HG03439 (cell line): ENCODE measurements at regions not wholly inside any gene's neighbourhood (a gene's known extent, or its start where the extent isn't known, plus 50 kb on each side); places are given as distances from the start of the nearest gene placed in this dataset.

Experiments
- ATAC-seq: cut with Tn5 transposase; IDR thresholded peaks from one replicate; pipeline ENCODE4 v1.9.1; 2021; ENCODE audit warnings: mild to moderate bottlenecking, moderate library complexity; ENCODE audit not compliant: unreplicated experiment

DNA sequence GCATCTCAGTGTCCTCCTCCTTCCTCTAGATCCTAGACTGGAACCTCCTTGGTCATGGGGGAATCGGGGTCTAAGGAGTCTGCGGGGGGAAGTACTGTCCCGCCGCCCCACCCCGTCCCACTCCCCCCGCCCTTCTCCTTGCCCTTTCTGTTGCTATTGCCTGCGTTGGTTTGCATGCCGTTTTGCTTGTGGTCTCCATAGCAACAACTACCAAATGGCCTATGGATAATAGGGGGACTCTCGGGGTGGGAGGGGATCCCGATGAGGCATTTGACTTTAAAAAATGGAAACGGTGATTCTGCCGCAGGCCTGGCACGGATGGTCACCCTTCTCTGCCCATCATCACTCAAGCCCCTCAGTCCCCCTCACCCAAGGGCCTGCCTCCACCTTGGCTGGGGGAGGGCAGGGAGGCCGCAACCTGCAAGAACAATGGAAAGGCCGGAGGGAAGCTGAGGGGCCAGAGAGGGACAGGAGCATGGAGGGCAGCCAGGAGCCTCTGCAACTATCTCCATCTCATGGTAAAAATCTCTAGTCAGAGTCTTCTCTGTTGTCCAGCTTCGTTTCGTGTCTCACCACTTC is 231.4 kb upstream of the TNRC6C start:
- ATAC-seq: no peak

DNA sequence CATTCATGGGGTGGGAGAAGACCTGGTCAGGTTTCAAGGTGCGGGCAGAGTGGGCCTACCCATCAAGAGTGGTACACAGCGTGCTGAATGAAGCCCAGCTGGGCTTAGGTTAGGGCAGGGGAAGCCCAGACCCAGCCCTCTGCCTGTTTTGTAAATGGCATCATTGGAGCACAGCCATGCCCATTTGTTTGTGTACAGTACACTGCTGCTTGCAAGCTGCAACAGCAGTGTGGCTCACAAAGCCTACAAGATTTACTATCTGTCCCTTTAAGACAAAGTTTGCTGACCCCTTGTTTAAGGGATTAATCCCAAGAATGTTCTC is 230.1 kb upstream of the TNRC6C start:
- no peak for ATAC-seq

DNA sequence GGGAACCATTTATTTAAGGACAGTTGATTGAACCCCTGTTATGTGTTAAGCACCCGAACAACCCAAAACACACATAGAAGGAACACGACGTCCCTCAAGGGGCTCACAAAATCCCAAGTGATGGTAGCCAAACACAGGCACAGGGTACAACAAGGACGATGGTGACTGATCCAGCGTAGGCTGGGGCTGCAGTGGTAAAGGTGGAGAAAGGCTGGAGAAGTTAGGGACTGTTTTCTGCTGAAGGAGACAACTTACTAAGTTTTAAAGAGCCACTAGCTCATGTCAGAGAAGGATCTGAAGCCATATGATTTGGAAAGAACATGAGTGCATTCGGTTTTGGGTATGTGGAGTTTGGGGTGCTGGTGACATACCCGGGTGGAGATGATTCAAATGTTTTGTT is 229.6 kb upstream of the TNRC6C start:
- ATAC-seq: no peak

DNA sequence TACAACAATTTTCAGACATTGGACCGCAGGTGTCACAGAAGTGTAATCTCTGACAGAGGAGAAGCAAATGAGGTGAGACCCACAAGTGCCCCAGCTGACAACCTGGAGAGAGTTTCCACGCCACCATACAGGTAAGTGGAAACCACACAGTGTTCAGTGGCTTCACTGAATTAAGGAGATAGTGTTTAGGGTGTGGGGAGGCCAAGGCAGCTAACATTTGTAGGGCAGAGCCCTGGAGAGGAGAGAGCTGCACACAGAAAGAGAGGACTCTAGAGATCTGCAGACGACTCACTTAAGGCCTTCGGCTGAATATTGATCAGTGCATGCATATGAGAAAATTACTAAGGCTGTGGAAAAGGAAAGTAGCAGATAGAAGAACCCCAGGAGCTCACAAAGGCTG is 228.9 kb upstream of the TNRC6C start:
- ATAC-seq: no peak

DNA sequence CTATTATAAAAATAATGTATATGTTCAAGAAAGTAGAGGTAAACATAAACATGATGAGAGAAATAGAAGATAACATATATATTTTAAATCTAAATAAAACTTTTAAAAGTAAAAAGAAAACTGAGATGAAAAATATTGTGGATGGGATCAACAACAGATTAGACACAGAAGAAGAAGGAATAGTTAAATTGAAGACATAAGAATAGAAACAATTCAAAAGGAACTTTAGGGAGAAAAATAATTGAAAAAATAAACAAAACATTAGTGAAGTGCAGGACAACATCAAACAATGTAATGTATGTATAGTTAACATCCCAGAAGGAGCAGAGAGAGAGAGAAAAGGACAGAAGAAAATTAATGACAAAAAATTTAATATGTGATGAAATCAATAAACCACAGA is 228.1 kb upstream of the TNRC6C start:
- ATAC-seq: no peak

DNA sequence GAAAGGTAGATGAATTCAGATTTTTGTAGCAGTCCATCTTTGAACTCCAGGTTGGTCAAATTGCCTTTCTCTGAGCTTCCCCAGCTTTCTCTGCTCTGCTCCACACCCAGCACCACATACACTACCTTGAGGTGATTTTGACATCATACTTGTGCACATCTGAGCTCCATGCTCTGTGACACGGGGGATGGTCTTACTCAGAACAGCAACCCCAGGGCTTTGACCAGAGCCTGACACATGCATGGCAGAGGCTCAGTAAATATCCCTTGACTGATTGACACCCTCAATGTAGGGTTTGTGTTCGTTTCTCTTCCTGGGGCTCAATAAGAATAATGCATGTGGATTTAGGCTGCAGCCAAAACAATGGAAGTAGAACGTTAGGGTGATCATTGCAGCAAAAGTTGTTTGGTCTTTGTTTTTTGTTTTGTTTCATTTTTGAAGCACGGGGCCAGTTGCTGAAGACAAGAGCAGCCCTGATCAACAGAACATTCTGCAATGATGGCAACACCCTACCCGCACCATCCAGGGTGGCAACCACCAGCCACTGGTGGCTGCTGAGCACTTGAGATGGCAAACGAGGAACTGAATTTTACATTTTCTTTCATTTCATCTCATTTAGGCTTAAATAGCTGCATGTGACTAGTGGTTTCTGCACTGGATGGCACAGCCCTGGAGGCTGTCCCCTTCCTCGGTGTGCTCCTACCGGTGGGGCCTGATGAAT is 224.8 kb upstream of the TNRC6C start:
- ATAC-seq: no peak

DNA sequence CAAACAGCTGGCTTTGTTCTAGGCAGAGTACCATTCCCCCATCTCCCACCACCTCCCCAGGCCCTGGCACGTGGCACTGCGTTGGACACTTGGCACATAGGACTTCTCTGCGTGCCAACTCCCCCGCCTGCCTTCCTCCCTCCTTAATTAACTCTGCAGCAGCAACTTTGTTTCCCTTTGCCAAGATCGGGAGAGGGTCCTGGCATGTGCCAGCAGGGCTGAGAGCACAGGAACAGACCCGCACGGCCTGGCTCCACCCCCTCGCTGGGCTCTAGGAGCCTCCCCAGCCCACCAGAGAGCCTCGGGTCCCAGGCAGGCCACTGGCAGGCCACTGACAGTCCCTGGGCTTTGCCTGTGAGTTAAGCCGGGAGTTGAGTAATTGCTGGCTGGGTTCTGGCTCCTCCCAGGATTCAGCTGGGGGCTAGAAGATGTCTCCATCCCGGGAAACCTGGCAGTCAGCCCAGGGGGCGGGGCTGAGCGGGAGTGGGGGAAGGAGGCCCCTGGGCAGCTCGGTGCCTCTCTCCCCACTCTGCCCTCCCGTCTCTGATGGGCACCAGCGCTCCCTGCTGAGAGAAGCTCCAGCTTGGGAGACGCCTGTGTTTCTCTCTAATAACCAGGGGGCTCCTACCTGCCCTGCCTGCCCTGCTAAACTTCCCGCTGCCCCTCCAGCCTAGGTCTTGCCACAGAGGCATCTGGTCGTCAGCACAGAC is 224.0 kb upstream of the TNRC6C start:
- no peak for ATAC-seq

DNA sequence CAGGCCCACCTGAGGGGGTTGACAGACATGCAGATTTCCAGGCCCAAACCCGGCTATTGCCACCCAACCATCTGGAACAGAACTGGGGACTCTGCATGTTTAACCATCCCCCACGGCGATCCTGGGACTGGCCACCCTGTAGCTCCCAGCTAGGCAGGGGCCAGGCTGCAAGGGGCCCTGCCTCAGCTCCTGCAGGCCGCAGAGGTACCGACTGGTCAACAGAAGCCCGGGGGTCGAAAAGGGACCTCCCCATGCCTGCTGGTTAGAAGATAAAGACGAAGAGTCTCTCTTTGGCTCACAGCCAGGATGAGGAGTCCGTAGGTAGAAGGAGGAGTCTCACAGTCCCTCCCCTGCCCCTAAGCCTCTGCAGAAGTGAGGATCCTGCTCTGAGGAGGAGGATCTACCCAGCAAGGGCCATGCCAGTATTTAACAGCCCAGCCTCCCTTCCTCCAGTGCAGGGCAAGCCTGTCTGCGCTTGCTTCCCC is 223.4 kb upstream of the TNRC6C start:
- no peak for ATAC-seq

DNA sequence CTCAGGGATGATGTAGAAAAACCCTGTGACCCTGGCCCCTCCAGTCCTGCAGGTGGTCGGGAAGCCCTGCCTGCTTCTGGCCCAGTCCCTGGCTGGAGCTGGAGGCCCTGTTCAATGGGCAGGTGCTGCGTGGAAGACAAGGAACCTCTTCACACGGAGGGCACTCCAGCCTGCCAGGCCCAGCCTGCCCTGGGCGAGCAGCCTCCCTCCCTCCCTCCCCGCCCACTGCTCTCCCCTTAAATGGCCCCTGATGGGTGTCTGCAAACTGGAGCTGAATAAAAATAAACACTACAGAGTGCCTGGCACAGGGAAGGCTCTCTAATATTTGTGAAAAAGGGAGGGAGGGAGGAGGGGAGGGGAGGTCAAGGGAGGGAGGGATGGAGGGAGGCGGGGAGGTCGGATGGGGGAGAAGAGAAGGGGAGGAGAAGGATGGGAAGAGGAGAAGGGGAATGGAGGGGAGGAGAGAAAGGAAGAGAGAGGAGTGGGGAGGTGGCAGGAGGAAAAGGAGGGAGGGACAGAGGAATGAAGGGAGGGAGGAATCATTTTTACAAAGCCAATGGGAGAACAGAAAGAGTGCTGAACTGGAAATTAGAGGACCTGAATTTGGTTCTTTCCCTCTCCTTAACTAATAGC is 222.8 kb upstream of the TNRC6C start:
- ATAC-seq: no peak

DNA sequence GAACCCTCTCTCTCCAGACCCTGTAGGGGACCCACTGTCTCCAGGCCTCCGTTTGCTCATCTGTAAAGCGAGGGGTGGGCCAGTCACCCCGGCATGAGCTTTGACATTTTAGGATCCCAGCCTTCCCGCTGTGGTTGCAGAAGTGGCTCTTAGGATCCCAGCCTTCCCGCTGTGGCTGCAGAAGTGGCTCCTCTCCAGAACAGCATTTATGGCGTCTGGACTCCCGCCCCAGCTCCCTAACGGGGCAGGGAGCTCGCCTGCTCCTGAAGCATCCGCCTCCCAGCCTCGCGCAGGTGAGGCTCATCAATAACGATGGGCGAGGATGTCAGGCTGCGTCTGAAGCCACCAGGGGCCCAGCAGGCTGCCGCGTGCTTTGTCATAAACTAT is 222.3 kb upstream of the TNRC6C start:
- ATAC-seq: no peak

DNA sequence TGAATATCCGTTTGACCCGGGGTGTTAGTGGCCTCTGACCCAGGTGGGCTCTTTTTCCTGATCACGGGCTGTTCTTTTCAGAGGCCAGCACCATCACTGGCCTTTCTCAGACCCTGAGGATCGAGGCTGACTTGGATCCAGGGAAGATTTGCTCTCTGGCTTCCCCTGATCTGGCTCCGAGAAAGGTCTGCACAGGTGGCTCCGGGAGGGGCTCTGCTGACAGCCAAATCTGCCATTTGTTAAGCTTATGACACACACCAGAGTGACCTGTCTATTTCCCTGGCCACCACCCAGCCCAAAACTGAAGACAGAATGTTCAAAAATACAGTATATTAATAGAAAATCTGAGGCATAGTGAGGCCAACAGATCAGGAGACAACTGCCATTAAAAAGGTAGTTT is 221.8 kb upstream of the TNRC6C start:
- ATAC-seq: no peak

DNA sequence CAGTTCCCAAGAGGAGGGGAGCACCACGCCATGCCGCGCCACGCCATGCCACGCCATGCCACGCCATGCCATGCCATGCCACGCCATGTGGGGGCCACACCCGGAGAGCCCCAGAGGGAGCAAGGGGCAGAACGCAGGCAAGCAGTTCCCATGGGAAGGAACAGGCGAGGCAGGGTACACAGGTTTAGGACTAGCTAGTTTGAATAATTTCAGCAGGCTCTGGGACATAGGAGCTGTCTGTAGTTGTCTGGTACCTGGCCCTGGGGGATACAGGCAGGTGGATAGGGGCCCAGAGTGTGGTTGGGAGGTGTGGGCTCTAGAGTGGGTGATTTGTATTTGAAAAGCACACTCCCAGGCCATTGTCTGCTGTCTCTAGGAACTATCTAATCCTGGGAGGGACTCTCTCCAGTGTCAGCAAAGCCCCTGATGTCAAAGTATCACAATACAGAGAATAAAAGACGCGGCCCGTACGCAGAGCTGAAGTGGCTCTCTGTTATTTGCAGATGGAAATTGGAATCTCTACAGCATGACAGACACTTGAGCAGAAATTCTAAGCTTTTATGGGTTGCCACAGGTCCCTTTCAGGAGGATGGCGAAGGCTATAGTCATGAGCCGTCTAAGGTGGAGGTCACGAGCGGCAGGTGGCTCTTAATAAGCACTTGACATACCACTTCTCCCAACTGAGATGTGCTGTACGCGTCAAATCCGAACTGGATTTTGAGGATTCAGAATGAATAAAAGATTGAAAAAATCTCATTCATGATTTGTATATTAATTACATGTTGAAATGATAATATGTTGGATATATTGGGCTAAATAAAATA is 220.8 kb upstream of the TNRC6C start:
- ATAC-seq: no peak

DNA sequence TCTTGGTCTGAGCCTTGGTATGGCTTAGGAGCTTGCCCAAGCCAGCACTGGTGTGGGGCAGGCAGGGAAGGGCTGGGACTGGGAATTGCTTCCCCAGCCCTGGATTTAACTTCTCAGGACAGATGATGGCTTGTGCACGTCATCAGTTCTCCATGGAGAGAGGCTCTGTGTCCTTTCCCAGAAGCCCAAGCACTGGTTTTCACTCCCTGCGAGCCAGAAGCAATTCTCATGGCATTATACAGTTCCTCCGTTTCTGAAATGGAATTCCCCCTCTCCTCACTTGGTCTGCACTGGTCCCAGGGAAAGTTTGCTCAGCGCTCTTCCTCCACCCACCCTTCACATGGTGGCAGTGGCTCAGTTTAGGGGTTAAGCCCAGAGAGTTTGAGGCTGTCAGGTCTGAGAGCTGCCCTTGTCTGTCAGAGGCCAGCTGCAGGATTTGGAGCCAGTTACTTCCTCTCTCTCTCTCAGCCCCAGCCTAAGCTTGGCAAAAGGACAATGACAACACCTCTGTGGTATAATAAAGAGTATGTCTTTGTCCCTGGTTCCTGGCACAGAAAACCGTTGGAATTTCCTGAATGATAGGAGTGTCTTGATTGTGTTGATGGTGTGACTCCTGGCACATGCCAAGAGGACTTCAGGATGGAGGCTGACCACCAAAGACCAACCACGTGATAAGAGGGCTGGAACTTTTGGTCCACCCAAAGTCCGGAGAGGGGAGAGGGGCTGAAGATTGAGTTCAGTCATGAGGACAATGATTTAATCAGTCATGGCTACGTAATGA is 219.6 kb upstream of the TNRC6C start:
- no peak for ATAC-seq

DNA sequence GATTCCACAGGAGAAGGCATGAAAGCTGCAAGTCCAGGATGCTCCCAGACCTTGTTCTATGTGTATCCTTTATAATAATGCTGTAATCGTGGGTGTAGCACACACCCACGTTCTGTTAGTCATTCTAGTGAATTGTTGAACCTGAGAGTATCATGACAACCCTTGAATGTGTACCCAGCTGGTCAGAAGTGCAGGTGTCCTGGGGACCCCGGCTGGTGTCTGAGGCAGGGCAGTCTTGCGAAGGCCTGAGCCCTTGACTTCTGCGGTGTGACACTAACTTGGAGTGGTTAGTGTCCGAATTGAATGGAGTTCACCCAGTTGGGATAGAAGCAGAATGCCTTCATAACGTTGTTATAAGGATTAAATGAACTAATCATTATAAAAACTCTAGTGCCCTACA is 218.0 kb upstream of the TNRC6C start:
- ATAC-seq: no peak

DNA sequence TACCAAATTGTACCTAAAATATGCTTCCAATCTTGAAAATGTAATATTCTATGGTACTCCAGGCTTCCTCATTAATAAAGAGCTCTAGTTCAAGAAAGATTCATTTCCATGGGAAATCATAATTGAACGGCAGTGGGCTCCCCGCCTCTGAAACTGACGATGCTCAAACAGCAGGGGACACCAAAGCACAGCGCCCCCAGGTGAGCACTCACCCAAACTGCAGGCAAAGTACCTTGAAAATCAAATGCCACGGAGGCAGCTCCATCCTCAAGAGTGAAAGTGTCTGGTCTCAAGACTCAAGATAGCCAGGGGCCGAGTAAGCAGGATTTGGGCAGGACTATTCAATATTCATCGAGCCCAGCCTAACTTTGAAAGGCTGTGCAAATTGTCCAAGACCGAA is 217.4 kb upstream of the TNRC6C start:
- no peak for ATAC-seq

DNA sequence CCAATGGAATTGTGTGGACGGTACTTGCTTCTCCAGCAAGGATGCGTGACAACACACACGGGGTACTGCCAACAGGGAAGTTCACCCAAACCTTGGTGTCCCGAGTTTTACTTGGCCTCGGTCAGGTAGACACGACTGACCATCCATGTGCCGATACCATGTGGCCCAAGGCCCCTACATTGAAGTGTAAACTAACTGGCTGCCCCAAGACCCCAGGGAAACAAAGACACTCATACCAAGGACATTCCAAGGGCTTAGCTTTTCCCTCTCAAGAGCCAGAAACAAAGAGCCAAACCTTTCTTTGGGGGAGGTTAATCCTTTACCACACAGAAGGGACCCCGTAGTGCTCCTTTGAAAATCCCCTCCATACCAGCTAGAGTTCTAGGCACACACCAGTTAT is 215.9 kb upstream of the TNRC6C start:
- ATAC-seq: no peak

DNA sequence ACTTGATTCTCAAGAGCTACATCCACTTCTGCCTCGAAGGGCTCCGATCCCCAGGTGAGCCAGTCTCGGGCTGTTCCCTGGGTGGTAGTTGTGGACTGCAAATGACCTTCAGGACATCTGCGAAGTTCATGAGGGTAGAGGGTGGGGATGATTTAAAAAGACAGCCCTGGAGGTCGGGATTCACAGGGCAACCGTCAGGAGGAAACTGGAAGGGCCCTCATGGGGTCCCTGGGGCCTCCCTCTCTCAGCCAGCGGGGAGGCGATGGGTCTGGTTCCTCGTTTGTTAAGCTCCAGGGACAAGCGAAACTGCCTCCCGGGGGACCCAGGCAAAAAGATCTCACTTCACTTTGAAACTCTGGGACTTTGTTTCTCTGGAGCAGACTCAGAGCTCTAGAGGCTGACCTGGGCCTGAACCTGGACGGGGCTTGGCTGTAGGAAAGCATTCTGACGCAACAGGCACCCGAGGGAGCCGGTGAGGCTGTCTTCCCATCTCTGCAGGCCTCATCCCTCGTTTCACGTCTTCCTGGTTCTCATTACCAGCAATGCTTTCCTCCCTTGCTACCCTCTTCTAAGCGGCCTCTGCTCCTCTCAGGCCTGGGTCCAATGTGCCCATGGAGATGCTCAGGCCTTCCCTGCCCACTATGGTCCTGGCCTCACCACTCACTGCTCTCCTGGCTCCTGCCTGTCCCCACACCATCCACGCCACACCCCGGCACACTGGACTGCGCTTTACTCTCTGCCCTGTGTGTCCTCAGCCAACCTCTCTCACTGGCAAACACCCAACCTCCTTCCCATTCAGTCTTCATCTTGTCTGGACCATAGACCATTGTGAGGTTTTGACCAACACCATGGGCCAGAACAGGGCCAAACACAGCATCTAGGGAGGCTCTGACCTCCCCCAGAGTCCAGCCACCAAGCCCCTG is 214.2 kb upstream of the TNRC6C start:
- ATAC-seq: no peak

DNA sequence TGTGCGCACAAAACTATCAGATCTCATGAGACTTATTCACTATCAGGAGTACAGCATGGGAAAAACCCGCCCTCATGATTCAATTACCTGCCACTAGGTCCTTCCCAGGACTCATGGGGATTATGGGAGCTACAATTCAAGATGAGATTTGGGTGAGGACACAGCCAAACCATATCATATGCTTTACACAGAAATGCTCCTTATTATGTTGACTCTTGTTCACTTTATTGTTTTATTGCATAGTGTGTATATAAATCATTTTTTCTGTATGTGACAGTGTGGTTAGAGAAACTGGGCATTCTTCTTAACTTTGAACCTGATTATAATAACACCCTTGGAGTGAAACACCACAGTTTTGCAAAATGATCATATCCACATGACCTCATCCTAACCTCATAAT is 212.8 kb upstream of the TNRC6C start:
- no peak for ATAC-seq

DNA sequence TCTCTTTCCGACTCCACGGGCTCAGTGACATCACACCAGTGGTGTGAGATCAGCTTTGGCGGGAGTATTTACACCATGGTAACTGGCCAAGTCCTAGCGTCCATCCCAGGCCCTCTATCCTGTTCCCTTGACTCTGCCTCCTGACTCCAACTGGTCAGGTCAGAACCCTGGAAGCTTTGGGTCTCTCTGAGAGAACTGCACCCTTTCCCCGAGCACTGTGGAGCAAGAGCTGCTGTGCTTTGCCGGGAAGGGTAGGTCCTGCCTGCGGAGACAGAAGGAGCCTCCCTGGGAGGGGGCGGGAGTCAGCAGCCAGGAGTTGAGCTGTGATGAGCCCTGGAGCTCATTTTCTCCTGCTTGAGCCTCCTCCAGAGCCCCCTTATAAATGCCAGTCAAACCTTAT is 212.1 kb upstream of the TNRC6C start:
- no peak for ATAC-seq
